ENCODE measurements at regions not wholly inside any gene's neighbourhood (a gene's known extent, or its start where the extent isn't known, plus 50 kb on each side); places are given as distances from the start of the nearest gene placed in this dataset.

GRCh38 chr5:17346811-17347210 is 129.4 kb downstream of the BASP1 start:
- Histone ChIP-seq H3K36me3 (no peaks in the 10 kb centered on the region), H3K27me3 (ENCODE audit: insufficient read depth, low read depth, severe bottlenecking) (no peaks in the 10 kb centered on the region), H3K4me3 (ENCODE audit: low read depth, low read length) (no peak overlapping the region), H3K9me3 (ENCODE audit: severe bottlenecking) (no peaks in the 10 kb centered on the region), H3K27ac (no peak overlapping the region)
- no peak for DNase-seq
- TF ChIP-seq CTCF (IDR thresholded peaks at IDR 0.05; ENCODE audit: low read depth, low read length) = no peak

GRCh38 chr5:17352223-17352622 is 134.8 kb downstream of the BASP1 start:
- TF ChIP-seq CTCF (IDR thresholded peaks at IDR 0.05; ENCODE audit: low read depth, low read length) = no peak

GRCh38 chr5:17354265-17354664 is 136.8 kb downstream of the BASP1 start:
- Histone ChIP-seq H3K27me3 (ENCODE audit: insufficient read depth, low read depth, severe bottlenecking) (no peaks in the 10 kb centered on the region), H3K9me3 (ENCODE audit: severe bottlenecking) (peaks cover 7% of the 10 kb centered on the region), H3K27ac (no peak overlapping the region), H3K36me3 (no peaks in the 10 kb centered on the region), H3K4me3 (ENCODE audit: low read depth, low read length) (no peak overlapping the region)
- TF ChIP-seq CTCF (IDR thresholded peaks at IDR 0.05; ENCODE audit: low read depth, low read length) = no peak
- no peak for DNase-seq

More at GRCh38 chr5:17352223-17352622, 134.8 kb downstream of the BASP1 start:
- Histone ChIP-seq H3K36me3 (no peaks in the 10 kb centered on the region), H3K9me3 (ENCODE audit: severe bottlenecking) (peaks cover 3% of the 10 kb centered on the region), H3K27me3 (ENCODE audit: insufficient read depth, low read depth, severe bottlenecking) (no peaks in the 10 kb centered on the region), H3K27ac (no peak overlapping the region), H3K4me3 (ENCODE audit: low read depth, low read length) (no peak overlapping the region)
- no peak for DNase-seq

GRCh38 chr5:17355586-17356346 is 138.3 kb downstream of the BASP1 start:
- no peaks in the 10 kb centered on the region for H3K36me3 ChIP-seq
- peaks cover 7% of the 10 kb centered on the region for H3K9me3 ChIP-seq (ENCODE audit: severe bottlenecking)
- H3K27me3 ChIP-seq (ENCODE audit: insufficient read depth, low read depth, severe bottlenecking) = no peaks in the 10 kb centered on the region
- TF ChIP-seq CTCF (IDR thresholded peaks at IDR 0.05; ENCODE audit: low read depth, low read length) = no peak
- no peak for DNase-seq
- no peak overlapping the region for H3K4me3 ChIP-seq (ENCODE audit: low read depth, low read length)
- H3K27ac ChIP-seq = no peak overlapping the region

- H3K4me3 ChIP-seq (ENCODE audit: low read depth, low read length) = no peak overlapping the region
- no peak for DNase-seq
Measured at GRCh38 chr5:17356551-17356950, 139.1 kb downstream of the BASP1 start.

More at GRCh38 chr5:17356551-17356950, 139.1 kb downstream of the BASP1 start:
- H3K27me3 ChIP-seq (ENCODE audit: insufficient read depth, low read depth, severe bottlenecking) = no peaks in the 10 kb centered on the region
- peaks cover 7% of the 10 kb centered on the region for H3K9me3 ChIP-seq (ENCODE audit: severe bottlenecking)
- no peaks in the 10 kb centered on the region for H3K36me3 ChIP-seq
- H3K27ac ChIP-seq = no peak overlapping the region
- TF ChIP-seq CTCF (IDR thresholded peaks at IDR 0.05; ENCODE audit: low read depth, low read length) = no peak
